Caki2 (cell line): ENCODE measurements at regions not wholly inside any gene's neighbourhood (a gene's known extent, or its start where the extent isn't known, plus 50 kb on each side); places are given as distances from the start of the nearest gene placed in this dataset.
"Not testable (repeated sequence)": the region's sequence is repeated elsewhere in the genome, so short reads cannot be mapped to it uniquely, and the experiment has no call there.

Experiments used
- DNase-seq: peaks from one replicate; pipeline ENCODE4 v3.0.0-alpha.2; 2015; ENCODE audit warnings: low read depth
- in situ Hi-C: cut with HindIII; loops from 2 replicates; pipeline ENCODE4 v1.10.0; 2016; ENCODE audit warnings: low sequenced_read_pairs, low pct_unique_long_range_greater_than_20kb, mixed read lengths

DNA sequence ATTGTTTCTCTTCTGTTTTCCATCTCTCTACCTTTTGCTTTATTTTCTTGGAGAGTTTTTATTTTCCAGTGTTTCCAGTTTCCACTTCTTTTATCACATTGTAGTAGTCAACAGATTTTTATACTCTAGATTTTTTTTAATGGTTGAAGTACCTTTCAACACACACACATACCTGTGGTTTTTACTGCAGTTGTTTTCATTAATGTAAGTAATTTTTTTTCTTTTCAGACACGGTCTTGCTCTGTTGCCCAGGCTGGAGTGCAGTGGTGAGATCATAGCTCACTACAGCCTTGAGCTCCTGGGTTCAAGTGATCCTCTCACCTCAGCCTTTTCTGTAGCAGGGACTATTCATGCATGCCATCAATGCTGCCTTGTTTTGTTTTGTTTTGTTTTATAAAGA lies 472.5 kb upstream of the SGO1 start:
- DNase-seq: no peak
- in situ Hi-C loops: no loop called here

DNA sequence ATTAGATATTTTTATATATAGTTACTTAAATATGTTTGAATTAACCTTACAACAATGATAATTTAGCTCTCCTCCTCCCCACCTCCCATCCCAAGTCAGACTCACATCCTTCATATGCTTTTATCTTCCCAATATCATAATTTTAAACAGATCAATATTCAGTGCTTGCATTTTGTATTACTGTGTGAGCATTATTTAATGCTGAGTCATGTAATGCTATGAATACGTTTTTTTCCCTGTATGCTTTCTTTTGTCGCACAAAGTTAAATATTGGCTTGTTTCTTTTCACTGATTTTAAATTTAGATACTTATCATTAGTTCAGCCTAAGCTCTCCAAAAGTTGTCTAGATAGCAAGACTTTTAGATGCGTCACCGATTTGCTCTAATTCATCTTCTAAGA lies 471.6 kb upstream of the SGO1 start:
- no peak for DNase-seq
- in situ Hi-C loops: no loop called here

DNA sequence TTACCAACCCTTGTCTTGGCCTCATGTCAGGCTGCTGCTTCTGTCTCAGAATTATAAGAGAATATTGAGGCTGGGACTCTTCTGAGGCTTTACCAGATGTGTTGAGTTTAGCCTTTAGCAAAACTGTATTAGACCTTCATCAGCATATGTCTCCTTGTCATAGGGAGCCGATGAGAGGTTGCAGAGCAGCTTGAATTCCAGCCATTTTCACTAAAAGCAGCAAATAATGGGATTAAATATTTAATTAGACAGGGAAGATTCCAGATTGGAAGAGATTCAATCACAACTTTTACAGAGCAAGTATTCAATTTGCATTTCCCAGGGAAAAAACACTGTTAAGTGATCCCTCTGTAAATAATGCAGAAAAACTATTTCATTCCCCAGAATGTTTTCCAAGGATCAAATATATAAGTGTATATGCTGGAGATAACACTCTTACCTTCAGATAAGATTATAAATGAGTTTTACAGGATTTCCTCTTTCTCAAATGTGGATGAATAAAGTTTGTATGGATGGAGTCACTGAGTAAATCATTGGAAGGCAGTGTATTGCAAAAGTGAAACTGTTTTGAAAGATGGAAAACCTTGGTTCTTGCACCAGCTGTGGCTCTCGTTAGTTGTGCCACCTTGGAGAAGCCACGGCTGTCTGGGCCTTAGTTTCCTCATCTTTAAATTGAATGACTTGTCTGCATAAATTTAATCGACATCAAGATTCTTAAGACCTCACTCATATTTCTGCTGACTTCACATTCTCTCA lies 466.4 kb upstream of the SGO1 start:
- in situ Hi-C loops: no loop called here
- no peak for DNase-seq

DNA sequence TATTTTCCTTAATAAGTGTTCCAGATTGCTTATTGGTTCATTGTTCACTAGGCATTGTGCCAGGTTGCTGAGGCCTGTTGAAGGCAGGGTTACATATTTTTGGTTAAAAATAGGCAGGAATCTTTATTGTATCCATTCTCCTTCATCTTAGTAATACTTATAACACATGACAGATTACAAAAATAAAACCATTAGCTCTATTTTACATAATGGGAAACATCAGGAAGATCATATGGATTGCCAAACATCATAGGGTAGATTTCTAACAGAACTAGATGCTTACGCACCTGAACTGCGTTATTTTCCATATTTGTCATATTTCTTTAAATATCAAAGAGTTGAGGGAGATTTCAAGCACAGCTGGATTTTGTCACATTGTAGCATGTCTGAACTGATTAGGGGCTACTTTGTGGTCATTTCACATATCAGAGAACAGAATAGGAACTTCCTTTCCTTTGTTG lies 462.9 kb upstream of the SGO1 start:
- DNase-seq: no peak
- in situ Hi-C loops: no loop called here

DNA sequence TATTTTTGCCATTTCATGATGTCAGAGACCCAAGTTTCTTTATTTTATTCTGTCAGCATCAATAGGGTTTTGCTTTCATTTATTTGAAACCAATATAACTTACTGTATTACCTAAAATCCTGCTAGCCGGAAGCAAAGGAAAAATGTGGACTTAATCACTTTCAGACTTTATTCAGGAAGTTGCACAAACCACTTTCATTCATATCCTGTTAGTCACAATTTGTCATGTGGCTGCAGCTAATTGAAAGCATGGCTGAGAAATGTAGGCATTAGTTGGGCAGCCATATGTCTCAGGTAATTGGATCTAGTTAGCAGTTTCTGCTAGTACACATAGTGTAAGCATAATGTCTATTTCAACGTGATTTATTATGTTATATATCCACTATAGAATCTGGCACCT lies 462.3 kb upstream of the SGO1 start:
- no peak for DNase-seq
- in situ Hi-C loops: no loop called here

DNA sequence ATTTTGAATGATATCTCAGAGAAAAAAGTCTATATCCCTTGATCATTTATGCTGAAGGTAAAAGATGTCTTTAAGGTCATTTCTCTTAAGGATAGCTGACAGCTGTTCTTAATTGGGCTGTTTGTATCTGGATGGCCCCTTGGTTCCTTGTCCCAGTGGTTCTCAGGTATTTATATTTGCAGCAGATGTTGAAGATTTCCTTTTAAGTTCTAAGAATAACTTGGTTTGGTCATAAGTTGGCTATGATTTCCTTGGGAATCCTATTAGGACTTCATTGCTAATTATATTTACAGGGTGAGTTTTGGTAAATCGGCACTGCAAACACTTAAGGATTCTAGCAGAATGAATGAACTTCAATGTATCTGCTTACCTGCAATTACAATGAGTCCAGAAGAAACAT lies 460.4 kb upstream of the SGO1 start:
- DNase-seq: no peak
- in situ Hi-C loops: no loop called here

DNA sequence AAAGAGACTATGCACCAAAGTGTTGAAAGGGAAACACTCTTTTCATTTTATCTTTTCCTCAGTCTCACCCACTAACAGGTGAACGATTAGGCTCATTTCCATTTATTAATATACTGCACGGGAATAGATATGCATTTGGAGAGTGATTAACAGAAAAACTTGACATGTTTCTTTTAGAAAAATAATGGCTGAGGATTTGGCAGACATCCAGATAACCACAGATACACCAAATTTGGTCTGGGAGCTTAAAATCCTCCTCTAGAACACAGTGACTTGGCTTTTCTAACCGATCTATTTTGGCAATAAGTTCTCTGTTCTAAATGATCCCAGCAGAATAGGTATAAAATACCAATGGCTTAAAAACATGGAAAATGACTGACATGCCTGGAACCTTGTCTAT lies 459.3 kb upstream of the SGO1 start:
- DNase-seq: no peak
- in situ Hi-C loops: no loop called here

DNA sequence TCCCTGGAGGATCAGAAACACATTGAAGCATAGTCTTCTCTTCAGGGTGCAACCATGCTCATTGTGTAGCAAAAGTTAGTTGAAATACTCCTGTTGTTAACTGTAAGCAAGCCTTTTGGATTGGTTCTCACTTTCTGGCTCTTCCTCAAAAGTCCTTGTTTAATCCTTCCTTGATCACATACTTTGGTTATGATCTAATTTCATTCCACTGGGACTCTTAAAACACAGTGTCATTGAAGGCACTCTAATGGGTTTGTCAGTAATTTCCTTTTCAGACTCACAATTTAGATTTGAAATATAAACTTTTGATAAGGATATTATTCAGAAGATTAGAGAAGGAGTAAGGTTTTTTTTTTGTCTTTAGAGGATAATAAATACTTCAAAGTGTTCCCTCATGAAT lies 451.7 kb upstream of the SGO1 start:
- no peak for DNase-seq
- in situ Hi-C loops: no loop called here

DNA sequence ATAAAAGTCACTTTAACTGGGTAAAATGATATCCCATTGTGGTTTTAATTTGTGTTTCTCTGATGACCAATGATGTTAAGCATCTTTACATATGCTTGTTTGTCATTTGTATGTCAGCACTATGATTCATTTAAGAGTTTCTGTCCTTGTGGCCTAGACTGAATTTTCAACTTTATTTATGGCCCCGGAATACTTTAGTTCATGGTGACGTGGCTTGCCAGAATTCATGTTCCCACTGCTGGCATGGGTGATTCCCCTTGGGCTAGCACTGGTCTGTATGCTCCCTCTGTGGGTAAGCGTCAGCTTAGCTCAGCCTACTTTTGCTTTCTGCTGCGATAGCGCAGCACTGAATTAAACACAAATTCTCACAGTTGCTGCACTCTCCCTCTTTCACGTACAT lies 436.3 kb upstream of the SGO1 start:
- in situ Hi-C loops: no loop called here
- no peak for DNase-seq

DNA sequence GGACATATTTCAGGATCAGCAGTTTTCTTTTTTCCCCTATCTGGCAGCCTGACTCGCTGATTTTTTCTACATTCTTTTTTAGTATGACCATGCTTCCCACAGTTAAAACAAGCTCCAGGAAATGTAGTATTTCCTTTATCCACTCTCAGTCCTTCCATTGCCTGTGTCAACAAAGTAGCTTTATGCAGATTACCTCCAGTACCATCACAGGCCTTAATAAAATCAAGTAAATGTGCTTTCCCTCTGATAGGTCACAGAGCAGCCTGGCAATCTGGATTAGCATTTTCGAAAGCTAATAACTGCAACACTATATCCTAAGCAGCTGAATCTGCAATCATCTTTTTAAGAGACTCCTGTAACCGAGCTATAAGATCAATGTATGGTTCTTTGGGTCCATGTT lies 432.6 kb upstream of the SGO1 start:
- in situ Hi-C loops, DNase-seq: not testable (repeated sequence)

DNA sequence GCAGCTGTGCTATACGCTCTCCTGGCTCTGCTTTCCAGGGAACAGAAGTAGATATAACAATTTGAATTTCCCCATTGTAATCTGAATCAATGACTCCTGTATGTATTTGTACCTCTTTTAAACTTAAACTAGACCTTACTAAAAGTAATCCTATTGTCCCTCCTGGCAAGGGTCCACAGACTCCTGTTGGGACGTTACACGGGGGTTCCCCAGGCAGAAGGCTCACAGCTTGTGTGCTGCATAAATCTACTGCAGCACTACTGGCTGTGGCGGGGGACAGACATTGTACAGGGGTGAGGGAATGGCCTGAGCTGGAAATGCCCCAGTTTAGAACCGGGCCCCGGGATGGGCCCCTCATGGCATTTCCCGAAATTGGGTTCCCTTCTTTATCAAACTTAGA lies 432.2 kb upstream of the SGO1 start:
- in situ Hi-C loops, DNase-seq: not testable (repeated sequence)

DNA sequence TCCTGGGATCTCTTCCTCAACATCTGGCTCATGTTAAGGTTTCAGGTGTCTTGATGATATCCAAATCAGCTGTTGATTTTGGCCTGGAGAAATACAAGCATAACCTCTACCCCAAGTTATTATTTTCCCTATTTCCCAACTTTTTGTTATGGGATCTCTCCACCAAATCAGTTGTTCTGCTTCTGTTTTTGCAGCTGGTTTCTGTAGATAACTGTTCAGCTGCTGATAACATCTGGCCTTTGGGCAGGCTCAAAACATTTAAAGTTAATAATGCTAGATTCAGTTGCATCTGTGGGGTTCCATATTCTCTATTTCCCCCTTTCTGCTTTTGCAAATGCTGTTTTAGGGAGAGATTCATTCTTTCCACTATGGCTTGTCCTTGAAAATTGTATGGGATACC lies 430.0 kb upstream of the SGO1 start:
- DNase-seq, in situ Hi-C loops: not testable (repeated sequence)

DNA sequence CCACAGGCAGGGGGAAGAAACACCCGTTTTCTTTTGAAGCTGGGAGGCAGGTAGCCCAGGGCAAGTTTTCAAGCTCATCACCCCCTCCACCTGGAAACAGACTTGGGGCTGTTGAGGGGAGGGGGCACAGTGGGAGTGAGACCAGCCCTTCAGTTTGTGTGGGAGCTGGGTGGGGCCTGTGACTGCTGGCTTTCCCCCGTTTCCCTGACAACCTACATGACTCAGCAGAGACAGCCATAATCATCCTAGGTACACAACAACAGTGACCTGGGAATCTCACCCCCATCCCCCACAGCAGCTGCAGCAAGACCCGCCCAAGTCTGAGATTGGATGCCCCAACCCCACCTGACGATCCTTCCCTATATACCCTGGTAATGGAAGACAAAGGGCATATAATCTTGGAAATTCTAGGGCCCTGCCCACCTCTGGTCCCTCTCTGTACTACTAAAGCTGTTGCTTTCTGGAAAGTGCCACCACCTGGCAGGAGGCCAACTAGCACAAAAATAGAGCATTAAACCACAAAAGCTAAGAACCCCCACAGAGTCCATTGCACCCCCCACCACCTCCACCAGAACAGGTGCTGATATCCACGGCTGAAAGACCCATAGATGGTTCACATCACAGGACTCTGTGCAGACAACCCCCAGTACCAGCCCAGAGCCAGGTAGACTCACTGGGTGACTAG lies 422.2 kb upstream of the SGO1 start:
- peak; percentile 31 for DNase-seq
- in situ Hi-C loops: no loop called here

DNA sequence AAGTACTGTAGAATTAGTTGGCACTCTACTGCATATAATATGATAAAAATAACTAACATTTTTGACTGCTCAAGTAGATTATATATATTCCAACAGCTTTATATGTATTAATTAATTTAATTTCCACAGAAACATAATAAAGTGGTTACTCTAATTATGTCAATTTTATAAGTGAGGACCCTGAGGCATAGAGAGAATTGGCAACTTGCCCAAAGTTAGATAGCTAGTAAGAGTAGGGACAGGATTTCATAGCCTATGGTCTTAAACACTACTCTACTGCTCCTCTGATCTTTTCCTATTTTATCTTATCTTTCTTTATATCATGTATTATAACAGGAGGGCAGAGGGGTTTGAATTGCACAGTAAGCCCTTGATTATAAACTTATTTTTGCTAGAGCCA lies 418.7 kb upstream of the SGO1 start:
- in situ Hi-C loops: no loop called here

DNA sequence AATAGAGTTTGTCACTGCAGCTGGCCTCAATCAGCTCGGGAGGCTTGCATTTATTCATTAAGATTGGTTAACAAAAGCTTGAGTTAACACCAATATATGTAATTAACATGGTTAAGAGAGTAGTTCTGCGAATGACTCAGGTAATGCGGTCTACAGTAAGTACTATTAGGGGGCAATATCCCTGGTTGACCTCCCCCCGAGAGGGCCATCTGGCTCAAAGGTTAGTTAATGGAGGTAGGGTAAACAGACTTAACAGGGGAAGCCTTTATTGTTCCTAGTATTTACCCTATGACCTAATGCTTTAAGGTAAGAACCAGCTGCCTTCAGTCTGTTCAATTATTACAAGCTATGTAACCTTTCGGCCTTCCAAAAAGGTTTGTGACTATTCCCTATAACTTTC lies 403.3 kb upstream of the SGO1 start:
- DNase-seq: no peak
- in situ Hi-C loops: no loop called here

More for the DNA sequence above, 418.7 kb upstream of the SGO1 start:
- DNase-seq: no peak

DNA sequence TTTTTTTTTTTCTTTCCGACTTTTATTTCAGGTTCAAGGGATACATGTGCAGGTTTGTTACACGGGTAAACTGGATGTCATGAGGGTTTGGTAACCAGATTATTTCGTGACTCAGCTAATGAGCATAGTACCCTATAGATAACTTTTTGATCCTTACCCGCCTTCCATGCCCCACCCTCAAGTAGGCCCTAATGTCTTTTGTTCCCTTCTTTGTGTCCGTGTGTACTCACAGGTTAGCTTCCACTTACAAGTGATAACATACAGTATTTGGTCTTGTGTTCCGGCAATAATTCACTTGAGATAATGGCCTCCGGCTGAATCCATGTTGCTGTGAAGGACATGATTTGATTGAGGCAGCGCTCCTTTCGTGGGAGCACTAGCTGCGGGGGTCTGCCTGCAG lies 402.8 kb upstream of the SGO1 start:
- DNase-seq: no peak
- in situ Hi-C loops: no loop called here

DNA sequence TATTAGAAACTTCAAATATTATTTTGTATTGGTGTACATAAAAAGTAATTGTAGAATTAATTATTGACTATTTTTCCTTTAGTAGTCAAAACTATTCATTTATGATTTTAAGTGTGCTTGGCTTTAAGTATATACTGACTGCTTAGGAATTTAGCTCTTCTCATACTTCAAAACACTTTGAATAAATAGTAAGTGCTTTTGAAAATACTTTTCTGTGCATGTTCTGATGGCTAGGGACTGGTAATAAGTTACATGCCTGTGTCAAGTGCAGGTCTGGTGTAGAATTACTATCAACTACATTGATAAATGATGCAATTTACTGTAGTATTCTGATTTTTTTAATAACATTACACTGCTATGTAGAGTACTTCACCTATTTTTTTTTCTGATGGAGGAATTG lies 397.6 kb upstream of the SGO1 start:
- no peak for DNase-seq
- in situ Hi-C loops: no loop called here

DNA sequence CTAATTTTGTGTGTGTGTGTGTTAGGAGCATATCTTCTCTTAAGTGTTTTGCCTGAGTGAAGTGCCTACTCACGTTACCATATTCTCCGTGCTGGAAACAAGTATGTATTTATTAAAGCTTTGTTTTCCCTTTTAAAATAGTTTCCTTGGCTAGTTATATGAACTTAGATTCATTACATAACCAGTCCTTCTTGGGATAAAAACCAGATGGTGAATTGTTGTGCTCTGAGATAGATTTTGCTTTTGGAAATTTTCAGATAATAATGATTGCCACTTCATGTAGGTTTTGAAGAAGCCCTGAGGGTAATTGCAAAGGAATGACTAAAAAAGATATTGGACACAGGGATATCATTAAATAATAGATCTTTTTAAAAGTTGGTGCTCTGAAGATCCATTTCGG lies 390.2 kb upstream of the SGO1 start:
- in situ Hi-C loops: no loop called here

DNA sequence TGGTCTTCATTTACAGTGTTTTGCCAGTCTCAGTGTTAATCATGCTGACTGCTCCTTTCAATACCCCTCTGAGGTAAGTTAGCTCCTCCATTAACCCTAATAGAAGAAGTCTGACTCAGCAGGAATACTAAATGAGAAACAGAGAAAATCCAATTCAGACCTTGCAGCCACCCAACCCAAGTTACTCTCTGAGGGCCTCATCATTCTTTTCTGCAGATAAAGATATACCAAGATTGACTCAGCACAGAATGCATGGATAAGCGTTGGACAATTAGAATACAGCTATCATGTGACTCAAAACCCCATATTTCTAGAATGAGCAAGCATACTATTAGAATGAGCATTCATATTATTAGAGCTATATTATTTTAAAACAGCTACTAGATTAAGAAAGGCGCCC lies 389.1 kb upstream of the SGO1 start:
- no peak for DNase-seq
- in situ Hi-C loops: no loop called here

More for the DNA sequence above, 390.2 kb upstream of the SGO1 start:
- no peak for DNase-seq

DNA sequence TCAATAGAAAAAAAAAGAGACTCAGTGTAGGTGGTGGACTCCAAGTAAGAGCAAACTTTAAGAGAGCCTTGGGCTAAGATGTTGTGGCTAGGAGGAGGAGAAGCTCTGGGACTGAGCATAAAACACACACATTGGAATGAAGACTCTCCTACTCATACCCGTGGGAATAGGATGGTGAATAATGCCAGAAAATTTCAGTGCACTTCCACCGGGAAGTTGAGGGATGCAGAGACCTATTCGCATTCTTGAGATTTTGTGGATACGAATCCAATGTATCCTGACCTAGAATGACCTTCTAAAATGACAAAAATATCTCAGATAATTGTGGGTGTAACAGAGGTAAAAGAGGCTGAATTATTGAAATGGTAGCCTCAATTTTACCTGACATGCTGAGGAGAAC lies 388.7 kb upstream of the SGO1 start:
- in situ Hi-C loops: no loop called here
- no peak for DNase-seq
